ENCODE measurements at regions not wholly inside any gene's neighbourhood (a gene's known extent, or its start where the extent isn't known, plus 50 kb on each side); places are given as distances from the start of the nearest gene placed in this dataset.
"Not testable (repeated sequence)": the region's sequence is repeated elsewhere in the genome, so short reads cannot be mapped to it uniquely, and the experiment has no call there.

DNA sequence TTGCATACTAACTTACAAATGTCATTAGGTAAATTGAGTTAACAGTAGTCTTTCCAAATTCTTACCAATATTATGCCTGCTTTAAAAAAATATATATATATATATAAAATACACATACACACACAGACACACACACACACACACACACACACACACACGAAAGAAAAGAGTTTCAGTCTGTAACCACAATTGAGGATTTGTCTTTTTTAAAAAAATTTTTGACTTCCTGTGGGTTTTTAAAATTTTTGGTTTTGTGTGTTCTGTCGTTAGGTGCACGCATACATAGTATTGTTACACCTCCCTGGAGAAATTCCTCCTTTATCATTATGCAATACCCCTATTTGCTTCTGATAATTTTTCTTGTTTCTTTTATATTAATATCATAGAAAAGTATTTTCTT lies 129.3 kb upstream of the LRRC61 start:
- TF ChIP-seq YY1 (IDR thresholded peaks at IDR 0.05; ENCODE audit: insufficient read depth, insufficient read length); ZNF274 (IDR thresholded peaks at IDR 0.05; ENCODE audit: low read depth, low read length): not testable (repeated sequence)
